Osteoblast (primary cell): ENCODE measurements at regions not wholly inside any gene's neighbourhood (a gene's known extent, or its start where the extent isn't known, plus 50 kb on each side); places are given as distances from the start of the nearest gene placed in this dataset.

Experiments used
- DNase-seq: peaks from one replicate; pipeline ENCODE4 v3.0.0; 2011; ENCODE audit warnings: low spot score, mixed read lengths; ENCODE audit not compliant: insufficient read length; ENCODE audit errors: missing footprints
- H2AFZ ChIP-seq: 2 replicates; pipeline ENCODE4 v1.6.0; 2011; ENCODE audit warnings: mild to moderate bottlenecking, low read length
- H3K27ac ChIP-seq: 2 replicates; pipeline ENCODE4 v1.5.1; 2011; ENCODE audit warnings: mild to moderate bottlenecking, low read depth, low read length, moderate library complexity
- H3K27me3 ChIP-seq: 2 replicates; pipeline ENCODE4 v1.6.0; 2012; ENCODE audit warnings: mild to moderate bottlenecking, control low read depth, inconsistent platforms, low read length, moderate library complexity; ENCODE audit not compliant: insufficient read depth
- H3K36me3 ChIP-seq: 2 replicates; pipeline ENCODE4 v1.5.1; 2011; ENCODE audit warnings: mild to moderate bottlenecking, low read length, control low read depth, moderate library complexity; ENCODE audit not compliant: insufficient read depth
- H3K4me1 ChIP-seq: 2 replicates; pipeline ENCODE4 v1.5.1; 2011; ENCODE audit warnings: mild to moderate bottlenecking, low read length, control low read depth, moderate library complexity; ENCODE audit not compliant: insufficient read depth
- H3K4me2 ChIP-seq: 2 replicates; pipeline ENCODE4 v1.6.0; 2011; ENCODE audit warnings: mild to moderate bottlenecking, low read length; ENCODE audit not compliant: insufficient read depth
- H3K4me3 ChIP-seq: fragments of 200-600 bp; sonication (generic); 3 replicates; pipeline ENCODE4 v1.5.1; 2012; ENCODE audit warnings: mild to moderate bottlenecking, low read length, inconsistent platforms; ENCODE audit not compliant: insufficient read depth
- H3K79me2 ChIP-seq: 2 replicates; pipeline ENCODE4 v1.6.0; 2012; ENCODE audit warnings: mild to moderate bottlenecking, low read length, control low read depth, inconsistent platforms; ENCODE audit not compliant: insufficient read depth
- H3K9me3 ChIP-seq: 2 replicates; pipeline ENCODE4 v1.5.1; 2011; ENCODE audit warnings: low read depth, low read length, control low read depth
- H4K20me1 ChIP-seq: 2 replicates; pipeline ENCODE4 v1.6.0; 2012; ENCODE audit warnings: mild to moderate bottlenecking, low read length, control low read depth; ENCODE audit not compliant: insufficient read depth
- TF ChIP-seq, protein P1 (sequence below): IDR thresholded peaks from 2 replicates; pipeline ENCODE4 v1.5.1; 2011; ENCODE audit warnings: mild to moderate bottlenecking, low read depth, low read length, moderate library complexity; ENCODE audit errors: extremely low read depth

DNA sequence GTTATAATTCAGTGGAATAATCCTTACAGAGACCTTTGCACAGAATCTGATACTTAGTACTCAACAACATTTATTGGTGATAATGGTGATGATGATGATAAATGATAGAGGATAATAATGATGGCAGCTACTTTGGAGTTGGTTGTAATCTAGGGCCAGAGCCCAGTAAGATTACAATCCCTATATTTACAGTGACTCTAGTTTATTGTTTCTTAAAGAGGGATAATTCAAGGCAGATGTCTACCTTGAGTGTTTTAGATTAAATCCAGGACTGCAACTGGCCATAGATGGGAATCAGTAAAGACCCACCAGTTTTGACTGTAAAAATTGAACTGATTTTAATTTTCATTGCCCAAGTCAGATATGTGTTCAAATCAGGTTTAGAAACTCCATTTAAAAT lies 813.9 kb upstream of the CNTNAP5 start:
- no peaks in the 10 kb centered on the region for H4K20me1 ChIP-seq
- TF ChIP-seq, protein P1, sequence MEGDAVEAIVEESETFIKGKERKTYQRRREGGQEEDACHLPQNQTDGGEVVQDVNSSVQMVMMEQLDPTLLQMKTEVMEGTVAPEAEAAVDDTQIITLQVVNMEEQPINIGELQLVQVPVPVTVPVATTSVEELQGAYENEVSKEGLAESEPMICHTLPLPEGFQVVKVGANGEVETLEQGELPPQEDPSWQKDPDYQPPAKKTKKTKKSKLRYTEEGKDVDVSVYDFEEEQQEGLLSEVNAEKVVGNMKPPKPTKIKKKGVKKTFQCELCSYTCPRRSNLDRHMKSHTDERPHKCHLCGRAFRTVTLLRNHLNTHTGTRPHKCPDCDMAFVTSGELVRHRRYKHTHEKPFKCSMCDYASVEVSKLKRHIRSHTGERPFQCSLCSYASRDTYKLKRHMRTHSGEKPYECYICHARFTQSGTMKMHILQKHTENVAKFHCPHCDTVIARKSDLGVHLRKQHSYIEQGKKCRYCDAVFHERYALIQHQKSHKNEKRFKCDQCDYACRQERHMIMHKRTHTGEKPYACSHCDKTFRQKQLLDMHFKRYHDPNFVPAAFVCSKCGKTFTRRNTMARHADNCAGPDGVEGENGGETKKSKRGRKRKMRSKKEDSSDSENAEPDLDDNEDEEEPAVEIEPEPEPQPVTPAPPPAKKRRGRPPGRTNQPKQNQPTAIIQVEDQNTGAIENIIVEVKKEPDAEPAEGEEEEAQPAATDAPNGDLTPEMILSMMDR: no peak

GRCh38 chr2:123245156-123245555 lies 779.9 kb upstream of the CNTNAP5 start:
- H3K9me3 ChIP-seq: no peaks in the 10 kb centered on the region
- no peak overlapping the region for H3K4me3 ChIP-seq
- peak; percentile 1 for DNase-seq
- H3K27me3 ChIP-seq: no peaks in the 10 kb centered on the region
- H3K36me3 ChIP-seq: no peaks in the 10 kb centered on the region
- no peak overlapping the region for H3K4me2 ChIP-seq
- H3K4me1 ChIP-seq: no peaks in the 10 kb centered on the region
- H2AFZ ChIP-seq: no peak overlapping the region
- TF ChIP-seq, protein P1: no peak
- no peaks in the 10 kb centered on the region for H3K79me2 ChIP-seq
- no peak overlapping the region for H3K27ac ChIP-seq
- no peaks in the 10 kb centered on the region for H4K20me1 ChIP-seq

More for the DNA sequence above, 813.9 kb upstream of the CNTNAP5 start:
- H3K36me3 ChIP-seq: no peaks in the 10 kb centered on the region
- no peaks in the 10 kb centered on the region for H3K9me3 ChIP-seq
- no peak for DNase-seq
- H3K4me3 ChIP-seq: no peak overlapping the region
- H3K79me2 ChIP-seq: no peaks in the 10 kb centered on the region
- no peak overlapping the region for H2AFZ ChIP-seq
- H3K4me1 ChIP-seq: no peaks in the 10 kb centered on the region
- H3K27ac ChIP-seq: no peak overlapping the region
- H3K4me2 ChIP-seq: no peak overlapping the region
- no peaks in the 10 kb centered on the region for H3K27me3 ChIP-seq

- Histone ChIP-seq H3K4me3 (no peak overlapping the region), H3K79me2 (no peaks in the 10 kb centered on the region), H3K27ac (no peak overlapping the region), H3K4me1 (no peaks in the 10 kb centered on the region), H3K36me3 (no peaks in the 10 kb centered on the region), H4K20me1 (no peaks in the 10 kb centered on the region), H3K4me2 (no peak overlapping the region), H2AFZ (no peak overlapping the region), H3K9me3 (peaks cover 2% of the 10 kb centered on the region), H3K27me3 (no peaks in the 10 kb centered on the region)
- DNase-seq: no peak
- TF ChIP-seq, protein P1: no peak
Observed at GRCh38 chr2:123258877-123259539, 766.1 kb upstream of the CNTNAP5 start.

DNA sequence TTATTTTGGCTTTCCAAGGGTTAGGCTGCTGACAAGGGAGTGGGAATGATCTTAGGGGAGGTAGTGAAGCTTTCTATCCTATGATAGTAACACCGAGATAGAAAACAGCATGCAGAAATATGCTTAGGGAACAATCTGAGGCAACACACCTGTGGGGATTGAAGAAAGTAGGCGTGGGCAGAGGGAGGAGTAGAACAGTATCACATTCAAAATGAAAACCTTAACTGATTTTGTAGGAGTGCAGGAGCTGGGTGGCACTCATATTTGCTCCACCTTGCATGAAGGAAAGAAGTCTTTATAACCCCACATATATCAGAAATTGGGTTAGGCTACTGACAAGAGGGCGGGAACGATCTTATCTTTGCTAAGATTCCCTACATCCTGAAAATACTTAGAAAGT lies 762.2 kb upstream of the CNTNAP5 start:
- H4K20me1 ChIP-seq: no peaks in the 10 kb centered on the region
- H3K27ac ChIP-seq: no peak overlapping the region
- H3K79me2 ChIP-seq: no peaks in the 10 kb centered on the region
- H3K4me3 ChIP-seq: no peak overlapping the region
- no peak for DNase-seq
- H2AFZ ChIP-seq: no peak overlapping the region
- TF ChIP-seq, protein P1: no peak
- H3K36me3 ChIP-seq: no peaks in the 10 kb centered on the region
- peaks cover 2% of the 10 kb centered on the region for H3K9me3 ChIP-seq
- no peaks in the 10 kb centered on the region for H3K4me1 ChIP-seq
- H3K27me3 ChIP-seq: no peaks in the 10 kb centered on the region
- H3K4me2 ChIP-seq: no peak overlapping the region
